Skeletal muscle tissue (tissue), 3 donors: ENCODE measurements at regions not wholly inside any gene's neighbourhood (a gene's known extent, or its start where the extent isn't known, plus 50 kb on each side); places are given as distances from the start of the nearest gene placed in this dataset.
"Not testable (repeated sequence)": the region's sequence is repeated elsewhere in the genome, so short reads cannot be mapped to it uniquely, and the experiment has no call there.

Experiments used
- H3K27ac ChIP-seq: one replicate; pipeline ENCODE4 v1.7.0; 2013; ENCODE audit warnings: mild to moderate bottlenecking, low read depth, low read length, inconsistent platforms
- H3K27me3 ChIP-seq, 3 donors: one replicate each; pipeline ENCODE4 v1.7.0; 2013; ENCODE audit warnings: low read length in 3 of 3; ENCODE audit not compliant: control insufficient read depth in 3 of 3, insufficient read depth in 3 of 3
- H3K36me3 ChIP-seq, 3 donors: one replicate each; pipeline ENCODE4 v1.7.0; 2013; ENCODE audit warnings: low read length in 3 of 3; ENCODE audit not compliant: control insufficient read depth in 3 of 3, insufficient read depth in 3 of 3
- H3K4me1 ChIP-seq, 3 donors: one replicate each; pipeline ENCODE4 v1.7.0; 2013; ENCODE audit warnings: low read length in 3 of 3, mild to moderate bottlenecking in 3 of 3; ENCODE audit not compliant: control insufficient read depth in 3 of 3, insufficient read depth in 3 of 3
- H3K4me3 ChIP-seq, 3 donors: one replicate each; pipeline ENCODE4 v1.7.0; 2013; ENCODE audit warnings: low read length in 3 of 3
- H3K9ac ChIP-seq, 3 donors: one replicate each; pipeline ENCODE4 v1.7.0; 2013; ENCODE audit warnings: low read length in 3 of 3, mild to moderate bottlenecking in 3 of 3, moderate library complexity in 2 of 3, low read depth in 1 of 3
- H3K9me3 ChIP-seq, 3 donors: one replicate each; pipeline ENCODE4 v1.7.0; 2013; ENCODE audit warnings: low read length in 3 of 3; ENCODE audit not compliant: control insufficient read depth in 3 of 3
- donor health status: Osteomylitis.

DNA sequence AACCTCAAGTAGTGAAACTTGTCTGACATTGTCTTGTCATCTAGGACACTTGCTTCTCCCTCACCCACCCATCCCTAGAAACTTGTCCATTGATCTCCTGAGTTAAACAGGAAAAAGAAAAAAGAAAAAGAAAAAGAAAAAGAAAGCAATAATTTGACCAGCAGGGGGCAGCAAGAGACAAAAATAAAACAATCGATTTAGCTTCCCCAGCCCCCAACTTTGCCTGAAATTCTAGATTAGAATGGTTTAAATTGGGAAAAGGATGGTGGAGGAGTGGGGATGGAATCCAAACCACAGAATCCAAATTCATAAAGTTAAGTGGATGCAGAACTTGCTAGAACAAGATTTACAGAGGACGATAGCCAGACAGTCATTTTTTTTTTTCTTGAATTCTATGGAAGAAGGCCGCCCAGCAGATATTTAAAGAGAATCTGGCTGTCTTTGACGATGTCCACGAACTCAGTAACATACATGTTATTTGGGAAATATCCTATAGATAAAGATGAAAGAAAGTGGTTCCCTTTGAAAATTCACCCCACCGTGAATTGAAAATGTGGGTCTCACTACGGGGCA lies 282.9 kb downstream of the USP46 start:
- H3K9me3 ChIP-seq: no peaks in the 10 kb centered on the region
- H3K36me3 ChIP-seq: no peaks in the 10 kb centered on the region
- H3K27me3 ChIP-seq: no peaks in the 10 kb centered on the region
- H3K4me3 ChIP-seq: no peak overlapping the region
- H3K9ac ChIP-seq: no peak overlapping the region
- H3K4me1 ChIP-seq: no peaks in the 10 kb centered on the region
- H3K27ac ChIP-seq: no peak overlapping the region

- H3K27me3 ChIP-seq: no peaks in the 10 kb centered on the region
- H3K4me3 ChIP-seq: no peak overlapping the region
- no peak overlapping the region for H3K9ac ChIP-seq
- no peaks in the 10 kb centered on the region for H3K4me1 ChIP-seq
- no peaks in the 10 kb centered on the region for H3K36me3 ChIP-seq
- H3K9me3 ChIP-seq: no peaks in the 10 kb centered on the region
- no peak overlapping the region for H3K27ac ChIP-seq
Measured at GRCh38 chr4:52377563-52377962, 281.5 kb downstream of the USP46 start.

- no peak overlapping the region for H3K9ac ChIP-seq
- H3K9me3 ChIP-seq: no peaks in the 10 kb centered on the region
- no peaks in the 10 kb centered on the region for H3K36me3 ChIP-seq
- no peaks in the 10 kb centered on the region for H3K27me3 ChIP-seq
- H3K4me1 ChIP-seq: no peaks in the 10 kb centered on the region
- H3K4me3 ChIP-seq: no peak overlapping the region
- H3K27ac ChIP-seq: no peak overlapping the region
Measured at GRCh38 chr4:52407545-52407944, 251.6 kb downstream of the USP46 start.

GRCh38 chr4:52408032-52408431 lies 251.1 kb downstream of the USP46 start:
- H3K27me3 ChIP-seq: no peaks in the 10 kb centered on the region
- no peaks in the 10 kb centered on the region for H3K9me3 ChIP-seq
- no peaks in the 10 kb centered on the region for H3K4me1 ChIP-seq
- no peaks in the 10 kb centered on the region for H3K36me3 ChIP-seq
- no peak overlapping the region for H3K9ac ChIP-seq
- H3K4me3 ChIP-seq: no peak overlapping the region
- H3K27ac ChIP-seq: no peak overlapping the region

GRCh38 chr4:52408471-52408870 lies 250.6 kb downstream of the USP46 start:
- no peak overlapping the region for H3K4me3 ChIP-seq
- no peaks in the 10 kb centered on the region for H3K4me1 ChIP-seq
- H3K9ac ChIP-seq: no peak overlapping the region
- H3K27me3 ChIP-seq: no peaks in the 10 kb centered on the region
- no peaks in the 10 kb centered on the region for H3K36me3 ChIP-seq
- no peaks in the 10 kb centered on the region for H3K9me3 ChIP-seq
- no peak overlapping the region for H3K27ac ChIP-seq

DNA sequence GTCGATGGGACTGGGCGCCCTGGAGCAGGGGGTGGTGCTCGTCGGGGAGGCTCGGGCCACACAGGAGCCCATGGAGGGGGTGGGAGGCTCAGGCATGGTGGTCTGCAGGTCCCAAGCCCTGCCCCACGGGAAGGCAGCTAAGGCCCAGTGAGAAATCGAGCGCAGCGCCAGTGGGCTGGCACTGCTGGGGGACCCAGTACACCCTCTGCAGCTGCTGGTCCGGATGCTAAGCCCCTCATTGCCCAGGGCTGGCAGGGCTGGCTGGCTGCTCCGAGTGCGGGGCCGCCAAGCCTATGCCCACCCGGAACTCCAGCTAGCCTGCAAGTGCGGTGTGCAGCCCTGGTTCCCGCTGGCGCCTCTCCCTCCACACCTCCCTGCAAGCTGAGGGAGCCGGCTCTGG lies 249.3 kb downstream of the USP46 start:
- not testable (repeated sequence) for H3K36me3 ChIP-seq, H3K4me1 ChIP-seq, H3K27ac ChIP-seq, H3K27me3 ChIP-seq, H3K9me3 ChIP-seq, H3K9ac ChIP-seq, H3K4me3 ChIP-seq

DNA sequence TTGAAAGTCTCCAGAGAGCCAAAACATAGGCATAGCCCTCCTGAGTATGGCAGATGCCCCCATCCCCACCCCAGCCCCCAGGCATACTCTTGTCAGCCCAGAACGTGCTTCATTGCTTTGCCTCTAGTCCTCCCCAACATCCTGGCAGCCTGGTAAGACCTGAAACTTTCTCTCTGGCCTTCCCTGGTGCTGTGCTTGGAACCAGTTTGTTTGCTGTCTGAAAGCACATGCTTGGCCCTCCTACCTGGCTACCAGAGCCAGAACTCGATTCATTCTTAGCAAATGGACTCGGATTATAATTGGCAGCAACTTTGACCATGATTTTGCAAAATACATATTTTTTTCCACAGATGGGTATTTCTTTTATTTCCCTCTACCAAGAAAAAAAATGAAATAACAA lies 248.1 kb downstream of the USP46 start:
- no peak overlapping the region for H3K4me3 ChIP-seq
- H3K27me3 ChIP-seq: no peaks in the 10 kb centered on the region
- H3K27ac ChIP-seq: no peak overlapping the region
- H3K9me3 ChIP-seq: no peaks in the 10 kb centered on the region
- H3K4me1 ChIP-seq: no peaks in the 10 kb centered on the region
- no peak overlapping the region for H3K9ac ChIP-seq
- H3K36me3 ChIP-seq: no peaks in the 10 kb centered on the region

DNA sequence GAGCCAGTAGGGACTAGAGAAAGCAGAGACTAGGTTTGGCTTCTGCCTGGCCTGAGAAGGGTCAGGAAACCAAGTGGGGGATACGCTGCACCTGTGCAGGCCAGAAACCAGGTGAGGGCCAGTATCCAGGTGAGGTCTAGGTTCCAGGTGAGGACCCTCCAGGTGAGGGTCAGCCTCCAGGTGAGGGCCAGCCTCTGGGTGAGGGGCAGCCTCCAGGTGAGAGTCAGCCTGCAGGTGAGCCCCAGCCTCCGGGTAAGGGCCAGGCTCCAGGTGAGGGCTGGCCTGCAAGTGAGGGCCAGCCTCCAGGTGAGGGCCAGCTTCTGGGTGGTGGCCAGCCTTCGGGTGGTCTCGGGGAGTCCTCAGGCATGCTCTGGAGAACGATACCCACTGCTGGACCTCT lies 238.8 kb downstream of the USP46 start:
- Histone ChIP-seq H3K27ac (no peak overlapping the region), H3K9ac (no peak overlapping the region), H3K4me3 (no peak overlapping the region), H3K4me1 (no peaks in the 10 kb centered on the region), H3K27me3 (no peaks in the 10 kb centered on the region), H3K9me3 (no peaks in the 10 kb centered on the region), H3K36me3 (no peaks in the 10 kb centered on the region)

DNA sequence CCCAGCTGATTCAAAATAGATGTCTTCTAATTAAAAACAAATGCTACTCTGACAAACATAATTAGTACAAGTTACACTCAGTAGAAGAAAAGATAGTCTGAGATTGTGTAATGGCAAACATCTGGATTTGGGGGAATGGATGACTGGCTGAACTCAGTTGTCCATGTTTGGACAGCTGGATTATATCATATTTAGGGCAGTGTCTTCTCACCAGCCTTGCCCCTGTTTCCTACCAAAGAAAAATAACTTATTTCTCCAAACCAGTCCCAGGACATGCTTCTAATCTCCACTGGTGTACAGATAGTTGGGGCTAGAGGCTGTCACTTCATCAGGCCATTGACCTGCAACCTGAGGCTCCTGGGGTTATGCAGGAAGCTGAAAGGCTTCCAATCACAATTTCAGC lies 237.3 kb downstream of the USP46 start:
- H3K4me1 ChIP-seq: no peaks in the 10 kb centered on the region
- no peaks in the 10 kb centered on the region for H3K9me3 ChIP-seq
- H3K36me3 ChIP-seq: no peaks in the 10 kb centered on the region
- H3K4me3 ChIP-seq: no peak overlapping the region
- H3K27me3 ChIP-seq: no peaks in the 10 kb centered on the region
- H3K9ac ChIP-seq: no peak overlapping the region
- no peak overlapping the region for H3K27ac ChIP-seq

- Histone ChIP-seq H3K4me3 (no peak overlapping the region), H3K9me3 (no peaks in the 10 kb centered on the region), H3K9ac (no peak overlapping the region), H3K36me3 (no peaks in the 10 kb centered on the region), H3K4me1 (no peaks in the 10 kb centered on the region), H3K27ac (no peak overlapping the region), H3K27me3 (no peaks in the 10 kb centered on the region)
Measured at GRCh38 chr4:52423967-52424366, 235.1 kb downstream of the USP46 start.
